HG03354 (cell line): ENCODE measurements at regions not wholly inside any gene's neighbourhood (a gene's known extent, or its start where the extent isn't known, plus 50 kb on each side); places are given as distances from the start of the nearest gene placed in this dataset.
"Not testable (repeated sequence)": the region's sequence is repeated elsewhere in the genome, so short reads cannot be mapped to it uniquely, and the experiment has no call there.

Source experiments
- ATAC-seq: cut with Tn5 transposase; IDR thresholded peaks from one replicate; pipeline ENCODE4 v1.9.1; 2021; ENCODE audit warnings: mild to moderate bottlenecking; ENCODE audit not compliant: unreplicated experiment, poor library complexity, severe bottlenecking

- not testable (repeated sequence) for ATAC-seq
These were observed 470.0 kb downstream of the TMEM135 start for GRCh38 chr11:87507722-87508121.

- not testable (repeated sequence) for ATAC-seq
These were observed 469.2 kb downstream of the TMEM135 start for GRCh38 chr11:87506946-87507345.

DNA sequence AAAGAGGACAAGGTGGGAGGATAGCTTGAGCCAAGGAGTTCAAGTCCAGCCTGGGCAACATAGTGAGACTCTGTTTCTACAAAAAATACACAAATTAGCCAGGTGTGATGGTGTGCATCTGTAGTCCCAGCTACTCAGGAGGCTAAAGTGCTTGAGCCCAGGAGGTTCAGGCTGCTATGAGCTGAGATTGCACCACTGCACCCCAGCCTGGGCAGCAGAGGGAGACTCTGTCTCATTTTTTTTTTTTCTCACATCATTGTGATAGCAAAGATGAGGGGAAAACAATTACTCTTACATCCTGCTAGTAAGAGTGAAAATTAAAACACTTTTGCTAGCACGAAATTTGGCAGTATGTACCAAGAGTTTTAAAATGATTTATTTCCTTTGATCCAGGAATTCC lies 463.7 kb downstream of the TMEM135 start:
- ATAC-seq: no peak

GRCh38 chr11:87494936-87495335 lies 457.2 kb downstream of the TMEM135 start:
- not testable (repeated sequence) for ATAC-seq

DNA sequence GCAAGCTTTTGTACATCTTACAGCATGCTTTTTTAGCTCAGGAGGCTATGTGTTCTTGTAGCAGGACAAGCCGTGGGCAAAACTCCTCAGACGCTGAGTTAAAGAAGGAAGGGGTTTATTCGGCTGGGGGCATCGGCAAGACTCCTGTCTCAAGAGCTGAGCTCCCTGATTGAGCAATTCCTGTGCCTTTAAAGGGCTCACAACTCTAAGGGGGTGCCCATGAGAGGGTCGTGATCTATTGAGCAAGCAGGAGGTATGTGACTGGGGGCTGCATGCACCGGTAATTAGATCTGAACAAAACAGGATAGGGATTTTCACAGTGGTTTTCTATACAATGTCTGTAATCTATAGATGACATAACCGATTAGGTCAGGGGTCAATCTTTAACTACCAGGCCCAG lies 456.3 kb downstream of the TMEM135 start:
- not testable (repeated sequence) for ATAC-seq

DNA sequence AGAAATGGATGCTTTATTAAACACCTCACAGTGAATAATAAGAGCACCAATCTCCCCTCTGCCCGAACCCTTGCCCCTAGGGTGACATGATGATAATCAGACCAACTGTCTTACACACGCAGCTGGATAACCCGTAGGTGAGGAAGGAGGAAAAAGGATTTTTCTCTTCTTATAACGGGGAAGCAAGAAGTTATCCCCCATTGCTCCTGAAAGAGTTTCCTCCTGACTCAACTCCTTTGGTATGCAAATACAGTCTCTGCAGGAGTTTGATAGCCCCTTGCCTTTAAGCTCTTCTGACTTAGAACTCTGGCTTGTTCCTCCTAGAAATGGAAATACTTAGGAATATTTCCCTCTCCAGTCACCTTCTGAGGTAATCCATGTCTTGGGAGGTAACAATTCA lies 455.8 kb downstream of the TMEM135 start:
- ATAC-seq: no peak

DNA sequence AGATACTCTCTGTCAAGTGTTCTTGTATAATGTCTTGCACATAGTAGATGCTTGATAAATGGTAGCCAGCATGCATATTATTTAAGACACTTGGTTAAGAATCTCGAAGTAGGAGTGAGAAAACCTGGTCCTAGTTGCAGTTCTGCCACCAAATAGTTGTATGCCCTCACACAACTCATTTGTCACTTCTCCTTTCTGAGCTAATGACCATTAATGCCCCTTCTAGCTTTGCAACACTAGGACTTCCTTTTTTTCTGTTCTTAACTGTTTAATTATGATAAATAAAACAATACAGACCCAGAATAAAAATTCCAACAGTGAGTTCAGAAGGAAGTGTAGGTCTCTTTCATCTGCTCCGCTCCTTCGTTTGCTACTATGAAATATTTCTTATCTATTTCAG lies 453.6 kb downstream of the TMEM135 start:
- ATAC-seq: no peak

DNA sequence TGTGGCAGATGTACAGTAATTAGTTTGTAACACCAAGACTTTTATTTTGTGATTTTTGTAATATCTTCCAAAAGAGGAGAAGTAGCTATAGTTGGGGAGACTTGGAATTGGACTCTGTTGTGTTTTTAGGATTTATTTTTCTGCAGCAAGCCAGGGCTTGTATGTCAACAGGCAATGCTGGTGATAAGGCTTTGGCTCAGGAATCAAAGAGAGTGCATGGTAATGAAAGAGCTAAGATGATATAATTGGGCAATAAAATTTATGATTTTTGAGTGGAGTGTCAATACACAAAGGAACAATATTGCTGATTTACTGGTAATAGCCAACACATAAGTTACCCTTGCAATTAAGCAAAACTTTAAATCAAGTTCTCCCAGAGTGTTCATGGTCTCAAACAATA lies 452.9 kb downstream of the TMEM135 start:
- no peak for ATAC-seq

GRCh38 chr11:87484566-87484965 lies 446.8 kb downstream of the TMEM135 start:
- no peak for ATAC-seq

- ATAC-seq: no peak
These were observed 439.6 kb downstream of the TMEM135 start for GRCh38 chr11:87477321-87477720.

- no peak for ATAC-seq
These were observed 435.4 kb downstream of the TMEM135 start for GRCh38 chr11:87473174-87473573.

GRCh38 chr11:87466223-87466622 lies 428.5 kb downstream of the TMEM135 start:
- no peak for ATAC-seq

DNA sequence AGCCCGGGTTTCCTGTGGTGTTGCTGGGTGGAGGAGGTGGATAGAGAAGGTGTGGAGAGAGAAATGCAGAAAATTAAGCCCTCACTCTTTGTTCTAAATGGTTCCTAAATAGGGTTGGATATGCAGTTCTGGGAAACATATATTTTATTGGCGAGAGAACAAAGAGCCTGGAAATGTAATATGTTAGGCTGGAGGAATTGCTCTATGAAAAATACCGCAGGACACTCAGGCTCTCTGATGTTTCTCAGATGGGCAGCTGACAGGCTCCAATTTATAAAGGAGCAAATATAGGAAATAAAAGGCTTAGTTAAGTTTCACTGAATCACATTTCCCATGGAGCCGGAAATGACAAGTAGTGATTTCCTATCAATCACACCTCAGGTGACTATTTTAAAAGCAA lies 428.0 kb downstream of the TMEM135 start:
- no peak for ATAC-seq

GRCh38 chr11:87463486-87464102 lies 425.9 kb downstream of the TMEM135 start:
- peak; percentile 46 for ATAC-seq

DNA sequence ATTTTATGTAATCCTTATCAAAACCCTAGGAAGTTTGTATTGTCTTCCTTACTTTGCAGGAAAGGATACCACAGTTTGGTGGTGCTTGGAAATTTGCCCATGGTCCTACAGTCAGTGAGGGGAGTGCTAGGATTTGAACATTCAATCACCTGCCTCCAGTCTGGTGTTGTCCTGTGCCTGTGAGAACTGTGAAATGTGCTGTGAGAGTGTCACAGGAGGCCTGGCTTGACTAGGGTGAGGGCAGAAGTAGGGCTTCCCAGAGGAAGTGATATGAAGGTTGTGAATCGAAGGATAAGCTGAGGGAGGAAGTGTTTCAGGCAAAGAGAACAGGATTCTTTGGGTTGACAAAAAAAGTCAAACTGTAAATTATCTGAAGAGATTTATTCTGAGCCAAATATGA lies 424.4 kb downstream of the TMEM135 start:
- ATAC-seq: no peak

DNA sequence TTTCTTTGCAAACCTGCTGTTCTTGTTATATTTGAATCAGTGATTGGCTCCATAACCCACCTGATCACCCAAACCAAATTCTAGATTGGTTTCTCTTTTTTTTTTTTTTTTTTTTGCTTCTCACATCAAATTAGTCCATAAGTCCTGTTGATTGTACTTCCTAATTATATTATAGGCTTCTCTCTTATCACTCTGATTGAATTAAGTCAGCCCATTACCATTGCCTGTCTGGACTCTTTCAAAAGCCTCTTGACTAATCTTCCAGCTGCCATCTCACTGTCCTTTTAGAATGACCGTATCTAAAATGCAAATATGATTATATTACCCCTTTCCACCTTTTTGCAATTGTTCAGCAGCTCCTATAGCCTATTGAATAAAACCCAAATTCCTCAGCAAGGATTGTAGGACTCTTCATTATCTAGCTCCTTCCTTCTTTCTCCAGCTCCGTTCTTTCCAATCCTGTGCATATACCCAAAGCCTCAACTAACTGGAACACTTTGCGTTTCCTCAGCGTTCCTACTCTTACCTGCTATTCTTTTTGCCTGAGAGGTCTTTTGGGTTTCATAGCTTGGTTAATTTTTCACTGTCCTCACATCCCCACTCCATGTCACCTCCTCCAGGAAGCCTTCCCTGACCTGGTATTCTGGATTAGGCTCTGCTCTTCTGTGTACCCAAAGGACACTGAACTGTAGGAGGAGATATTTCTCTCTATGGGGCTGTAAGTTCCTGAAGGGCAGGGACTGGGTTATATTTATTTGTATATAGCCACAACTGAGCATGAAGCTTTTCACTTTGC lies 423.3 kb downstream of the TMEM135 start:
- ATAC-seq: no peak

DNA sequence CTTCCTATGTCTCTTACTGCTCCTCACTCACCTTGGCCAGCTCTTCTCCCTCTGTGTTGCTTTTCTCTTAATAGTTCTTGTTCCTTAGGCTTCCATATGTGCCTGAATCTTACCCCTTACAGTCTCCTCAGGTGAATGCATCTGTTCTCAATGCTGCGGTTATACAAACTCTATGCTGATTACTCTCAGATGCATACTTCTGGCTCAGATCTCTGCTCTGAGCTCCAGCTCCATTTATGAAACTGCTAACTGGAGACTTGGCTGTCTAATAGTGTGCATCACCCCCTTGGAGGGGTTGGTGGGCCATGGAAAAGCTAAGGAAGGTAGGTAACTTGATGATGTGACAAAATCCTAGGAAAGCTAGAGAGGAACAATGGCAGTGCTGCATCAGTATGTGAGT lies 422.5 kb downstream of the TMEM135 start:
- no peak for ATAC-seq

GRCh38 chr11:87459351-87459750 lies 421.6 kb downstream of the TMEM135 start:
- ATAC-seq: no peak

- ATAC-seq: no peak
These were observed 418.8 kb downstream of the TMEM135 start for GRCh38 chr11:87456499-87456898.

- ATAC-seq: no peak
These were observed 417.4 kb downstream of the TMEM135 start for GRCh38 chr11:87455180-87455579.

GRCh38 chr11:87454241-87454640 lies 416.5 kb downstream of the TMEM135 start:
- no peak for ATAC-seq
